SK-N-SH treated with all-trans-retinoic acid at 6 μM for 48 hours (cell line): ENCODE measurements at regions not wholly inside any gene's neighbourhood (a gene's known extent, or its start where the extent isn't known, plus 50 kb on each side); places are given as distances from the start of the nearest gene placed in this dataset.

Experiments
- ATAC-seq: fragments of 200-7000 bp; cut with Tn5 transposase; 3 replicates; pipeline ENCODE4 v1.9.1; 2020; ENCODE audit warnings: mild to moderate bottlenecking, moderate library complexity
- ARNTL ChIP-seq: fragments of 450-650 bp; formaldehyde crosslinking; IDR thresholded peaks from 2 replicates; pipeline ENCODE4 v1.5.0; 2020; ENCODE audit warnings: low read depth, mild to moderate bottlenecking, moderate library complexity, borderline replicate concordance
- BACH2 ChIP-seq: fragments of 250-450 bp; sonication (Bioruptor Pico); IDR thresholded peaks from 2 replicates; pipeline ENCODE4 v1.9.0; 2021; ENCODE audit warnings: mild to moderate bottlenecking, borderline replicate concordance
- CSDC2 ChIP-seq: fragments of 250-450 bp; sonication (Bioruptor Pico); IDR thresholded peaks from 2 replicates; pipeline ENCODE4 v1.5.0; 2020; ENCODE audit warnings: mild to moderate bottlenecking, moderate library complexity
- ESRRG ChIP-seq: fragments of 250-450 bp; sonication (Bioruptor Pico); IDR thresholded peaks from 2 replicates; pipeline ENCODE4 v1.6.1; 2021; ENCODE audit warnings: mild to moderate bottlenecking
- GLIS3 ChIP-seq: fragments of 250-450 bp; sonication (Bioruptor Pico); IDR thresholded peaks from 2 replicates; pipeline ENCODE4 v1.5.0; 2020; ENCODE audit warnings: mild to moderate bottlenecking, moderate library complexity
- ISL1 ChIP-seq: fragments of 250-450 bp; sonication (Bioruptor Pico); IDR thresholded peaks from 2 replicates; pipeline ENCODE4 v2.1.2; 2022; ENCODE audit warnings: mild to moderate bottlenecking, moderate library complexity
- PPARA ChIP-seq: fragments of 250-450 bp; sonication (Bioruptor Pico); IDR thresholded peaks from 2 replicates; pipeline ENCODE4 v1.5.0; 2020; ENCODE audit warnings: mild to moderate bottlenecking, borderline replicate concordance
- RARB ChIP-seq: fragments of 250-450 bp; sonication (Bioruptor Pico); IDR thresholded peaks from 2 replicates; pipeline ENCODE4 v1.8.0; 2021; ENCODE audit warnings: mild to moderate bottlenecking, moderate library complexity
- TCF4 ChIP-seq: fragments of 250-450 bp; sonication (Bioruptor Pico); IDR thresholded peaks from 2 replicates; pipeline ENCODE4 v1.8.0; 2021; ENCODE audit warnings: mild to moderate bottlenecking, moderate library complexity, borderline replicate concordance
- ZC3H10 ChIP-seq: fragments of 250-450 bp; sonication (Bioruptor Pico); IDR thresholded peaks from 2 replicates; pipeline ENCODE4 v1.5.1; 2021; ENCODE audit warnings: mild to moderate bottlenecking, moderate library complexity
- ZFP3 ChIP-seq: fragments of 250-450 bp; sonication (Bioruptor Pico); IDR thresholded peaks from 2 replicates; pipeline ENCODE4 v1.5.0; 2020; ENCODE audit warnings: mild to moderate bottlenecking, moderate library complexity
- ZFP30 ChIP-seq: fragments of 450-650 bp; formaldehyde crosslinking; IDR thresholded peaks from 2 replicates; pipeline ENCODE4 v1.5.0; 2022; ENCODE audit warnings: mild to moderate bottlenecking, moderate library complexity
- ZNF565 ChIP-seq: fragments of 450-650 bp; formaldehyde crosslinking; conservative IDR thresholded peaks from 2 replicates; pipeline ENCODE4 v1.5.0; 2020; ENCODE audit warnings: low read depth, mild to moderate bottlenecking, moderate library complexity
- ZNF8 ChIP-seq: fragments of 450-650 bp; formaldehyde crosslinking; IDR thresholded peaks from 2 replicates; pipeline ENCODE4 v1.5.0; 2020; ENCODE audit warnings: mild to moderate bottlenecking, moderate library complexity
- TF ChIP-seq, protein P1 (sequence below): fragments of 250-450 bp; sonication (Bioruptor Pico); IDR thresholded peaks from 2 replicates; pipeline ENCODE4 v1.5.0; 2020; ENCODE audit warnings: mild to moderate bottlenecking, moderate library complexity
- TF ChIP-seq, protein P2 (sequence below): fragments of 250-450 bp; sonication (Bioruptor Pico); IDR thresholded peaks from 2 replicates; pipeline ENCODE4 v1.5.1; 2020; ENCODE audit warnings: low read depth, mild to moderate bottlenecking, moderate library complexity
- TF ChIP-seq, protein P3 (sequence below): fragments of 250-450 bp; sonication (Bioruptor Pico); IDR thresholded peaks from 2 replicates; pipeline ENCODE4 v1.8.0; 2020; ENCODE audit warnings: mild to moderate bottlenecking, moderate library complexity, borderline replicate concordance
- TF ChIP-seq, protein P4 (sequence below): fragments of 250-450 bp; sonication (Bioruptor Pico); IDR thresholded peaks from 2 replicates; pipeline ENCODE4 v1.5.1; 2021; ENCODE audit warnings: mild to moderate bottlenecking, moderate library complexity

DNA sequence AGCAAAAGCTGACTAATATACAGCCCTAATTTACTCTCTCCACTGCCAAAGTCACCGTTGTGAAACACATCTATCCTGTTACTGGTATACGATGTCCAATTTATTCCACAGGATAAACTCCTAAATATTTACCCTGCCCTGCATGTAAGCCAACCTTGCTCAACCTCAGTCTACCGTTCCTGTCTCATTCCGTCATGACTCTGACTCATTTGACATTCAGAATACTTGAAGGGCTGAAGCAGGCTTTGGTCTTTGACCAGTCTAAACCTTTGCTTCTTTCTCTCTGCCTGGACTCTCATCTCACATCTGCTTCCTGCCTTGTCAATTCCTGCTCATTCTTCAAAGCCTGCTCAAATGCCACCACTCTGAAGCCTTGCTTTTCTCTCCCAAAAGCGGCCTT is 157.5 kb downstream of the SCP2D1 start (continued):
- no peak for TF ChIP-seq ARNTL (CRISPR knock-in tag)
- TF ChIP-seq ZNF565 (CRISPR knock-in tag): no peak
- TF ChIP-seq, protein P1, sequence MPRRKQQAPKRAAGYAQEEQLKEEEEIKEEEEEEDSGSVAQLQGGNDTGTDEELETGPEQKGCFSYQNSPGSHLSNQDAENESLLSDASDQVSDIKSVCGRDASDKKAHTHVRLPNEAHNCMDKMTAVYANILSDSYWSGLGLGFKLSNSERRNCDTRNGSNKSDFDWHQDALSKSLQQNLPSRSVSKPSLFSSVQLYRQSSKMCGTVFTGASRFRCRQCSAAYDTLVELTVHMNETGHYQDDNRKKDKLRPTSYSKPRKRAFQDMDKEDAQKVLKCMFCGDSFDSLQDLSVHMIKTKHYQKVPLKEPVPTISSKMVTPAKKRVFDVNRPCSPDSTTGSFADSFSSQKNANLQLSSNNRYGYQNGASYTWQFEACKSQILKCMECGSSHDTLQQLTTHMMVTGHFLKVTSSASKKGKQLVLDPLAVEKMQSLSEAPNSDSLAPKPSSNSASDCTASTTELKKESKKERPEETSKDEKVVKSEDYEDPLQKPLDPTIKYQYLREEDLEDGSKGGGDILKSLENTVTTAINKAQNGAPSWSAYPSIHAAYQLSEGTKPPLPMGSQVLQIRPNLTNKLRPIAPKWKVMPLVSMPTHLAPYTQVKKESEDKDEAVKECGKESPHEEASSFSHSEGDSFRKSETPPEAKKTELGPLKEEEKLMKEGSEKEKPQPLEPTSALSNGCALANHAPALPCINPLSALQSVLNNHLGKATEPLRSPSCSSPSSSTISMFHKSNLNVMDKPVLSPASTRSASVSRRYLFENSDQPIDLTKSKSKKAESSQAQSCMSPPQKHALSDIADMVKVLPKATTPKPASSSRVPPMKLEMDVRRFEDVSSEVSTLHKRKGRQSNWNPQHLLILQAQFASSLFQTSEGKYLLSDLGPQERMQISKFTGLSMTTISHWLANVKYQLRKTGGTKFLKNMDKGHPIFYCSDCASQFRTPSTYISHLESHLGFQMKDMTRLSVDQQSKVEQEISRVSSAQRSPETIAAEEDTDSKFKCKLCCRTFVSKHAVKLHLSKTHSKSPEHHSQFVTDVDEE: no peak
- no peak for TF ChIP-seq PPARA (CRISPR knock-in tag)

DNA sequence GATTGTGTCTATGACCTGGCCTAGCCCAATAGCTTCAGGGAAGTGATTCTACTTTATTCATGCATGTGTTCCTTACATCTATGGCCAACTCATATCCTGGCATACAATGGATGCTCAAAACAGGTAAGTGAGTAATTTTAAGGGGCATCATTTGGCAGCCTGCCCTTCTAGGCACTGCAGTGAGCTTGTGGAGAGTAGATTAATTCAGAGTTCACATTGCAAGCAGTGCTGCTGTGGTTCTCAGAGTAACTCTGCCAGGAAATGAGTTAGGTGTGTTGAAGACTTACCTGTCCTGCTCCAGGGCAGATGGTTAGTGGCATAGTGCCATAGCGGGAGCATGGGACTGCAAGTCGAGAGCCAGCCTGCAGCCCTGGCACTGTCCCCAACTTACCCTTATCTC is 158.0 kb downstream of the SCP2D1 start:
- TF ChIP-seq, protein P2, sequence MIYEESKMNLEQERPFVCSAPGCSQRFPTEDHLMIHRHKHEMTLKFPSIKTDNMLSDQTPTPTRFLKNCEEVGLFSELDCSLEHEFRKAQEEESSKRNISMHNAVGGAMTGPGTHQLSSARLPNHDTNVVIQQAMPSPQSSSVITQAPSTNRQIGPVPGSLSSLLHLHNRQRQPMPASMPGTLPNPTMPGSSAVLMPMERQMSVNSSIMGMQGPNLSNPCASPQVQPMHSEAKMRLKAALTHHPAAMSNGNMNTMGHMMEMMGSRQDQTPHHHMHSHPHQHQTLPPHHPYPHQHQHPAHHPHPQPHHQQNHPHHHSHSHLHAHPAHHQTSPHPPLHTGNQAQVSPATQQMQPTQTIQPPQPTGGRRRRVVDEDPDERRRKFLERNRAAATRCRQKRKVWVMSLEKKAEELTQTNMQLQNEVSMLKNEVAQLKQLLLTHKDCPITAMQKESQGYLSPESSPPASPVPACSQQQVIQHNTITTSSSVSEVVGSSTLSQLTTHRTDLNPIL (CRISPR knock-in tag): no peak
- TF ChIP-seq, protein P1: no peak
- no peak for TF ChIP-seq ZNF8 (CRISPR knock-in tag)
- no peak for TF ChIP-seq GLIS3 (CRISPR knock-in tag)
- no peak for TF ChIP-seq ISL1 (CRISPR knock-in tag)
- no peak for TF ChIP-seq ZFP3
- TF ChIP-seq RARB: no peak
- no peak for TF ChIP-seq ZC3H10 (CRISPR knock-in tag)
- no peak for TF ChIP-seq PPARA (CRISPR knock-in tag)
- no peak for TF ChIP-seq ESRRG (CRISPR knock-in tag)
- TF ChIP-seq CSDC2 (CRISPR knock-in tag): no peak
- no peak for TF ChIP-seq ARNTL (CRISPR knock-in tag)
- TF ChIP-seq, protein P3, sequence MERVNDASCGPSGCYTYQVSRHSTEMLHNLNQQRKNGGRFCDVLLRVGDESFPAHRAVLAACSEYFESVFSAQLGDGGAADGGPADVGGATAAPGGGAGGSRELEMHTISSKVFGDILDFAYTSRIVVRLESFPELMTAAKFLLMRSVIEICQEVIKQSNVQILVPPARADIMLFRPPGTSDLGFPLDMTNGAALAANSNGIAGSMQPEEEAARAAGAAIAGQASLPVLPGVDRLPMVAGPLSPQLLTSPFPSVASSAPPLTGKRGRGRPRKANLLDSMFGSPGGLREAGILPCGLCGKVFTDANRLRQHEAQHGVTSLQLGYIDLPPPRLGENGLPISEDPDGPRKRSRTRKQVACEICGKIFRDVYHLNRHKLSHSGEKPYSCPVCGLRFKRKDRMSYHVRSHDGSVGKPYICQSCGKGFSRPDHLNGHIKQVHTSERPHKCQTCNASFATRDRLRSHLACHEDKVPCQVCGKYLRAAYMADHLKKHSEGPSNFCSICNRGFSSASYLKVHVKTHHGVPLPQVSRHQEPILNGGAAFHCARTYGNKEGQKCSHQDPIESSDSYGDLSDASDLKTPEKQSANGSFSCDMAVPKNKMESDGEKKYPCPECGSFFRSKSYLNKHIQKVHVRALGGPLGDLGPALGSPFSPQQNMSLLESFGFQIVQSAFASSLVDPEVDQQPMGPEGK: no peak
- no peak for TF ChIP-seq ZFP30 (CRISPR knock-in tag)
- TF ChIP-seq, protein P4, sequence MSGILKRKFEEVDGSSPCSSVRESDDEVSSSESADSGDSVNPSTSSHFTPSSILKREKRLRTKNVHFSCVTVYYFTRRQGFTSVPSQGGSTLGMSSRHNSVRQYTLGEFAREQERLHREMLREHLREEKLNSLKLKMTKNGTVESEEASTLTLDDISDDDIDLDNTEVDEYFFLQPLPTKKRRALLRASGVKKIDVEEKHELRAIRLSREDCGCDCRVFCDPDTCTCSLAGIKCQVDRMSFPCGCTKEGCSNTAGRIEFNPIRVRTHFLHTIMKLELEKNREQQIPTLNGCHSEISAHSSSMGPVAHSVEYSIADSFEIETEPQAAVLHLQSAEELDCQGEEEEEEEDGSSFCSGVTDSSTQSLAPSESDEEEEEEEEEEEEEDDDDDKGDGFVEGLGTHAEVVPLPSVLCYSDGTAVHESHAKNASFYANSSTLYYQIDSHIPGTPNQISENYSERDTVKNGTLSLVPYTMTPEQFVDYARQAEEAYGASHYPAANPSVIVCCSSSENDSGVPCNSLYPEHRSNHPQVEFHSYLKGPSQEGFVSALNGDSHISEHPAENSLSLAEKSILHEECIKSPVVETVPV (CRISPR knock-in tag): no peak
- TF ChIP-seq TCF4 (CRISPR knock-in tag): no peak
- ATAC-seq: no peak

DNA sequence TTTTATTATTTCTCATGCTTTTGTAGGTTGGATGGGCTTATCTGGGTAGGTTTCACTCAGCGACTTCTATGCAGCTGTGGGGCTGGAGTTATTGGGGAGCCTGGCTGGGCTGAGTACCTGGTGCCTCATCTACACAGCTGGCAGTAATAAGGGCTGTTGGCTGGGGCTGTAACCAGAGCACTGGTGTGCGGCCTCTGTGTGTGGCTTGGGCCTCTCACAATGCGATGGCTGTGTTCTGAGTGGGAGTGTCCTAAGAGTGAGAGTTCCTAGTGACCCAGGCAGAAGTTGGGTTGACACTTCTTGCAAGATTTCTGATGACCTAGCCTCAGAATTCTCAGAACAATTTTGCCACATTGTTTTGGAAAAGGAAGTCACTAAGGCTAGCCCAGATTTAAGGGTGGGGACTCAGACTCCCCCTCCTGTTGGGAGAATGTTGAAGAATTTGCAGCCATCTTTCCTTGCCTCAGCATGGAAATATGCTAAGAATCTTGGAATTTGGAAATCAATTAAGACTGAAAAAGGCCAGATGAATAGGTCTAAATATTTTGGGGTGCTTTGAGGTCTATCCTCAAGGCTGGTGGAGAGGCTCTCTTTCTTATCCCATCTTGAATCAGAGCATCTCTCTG is 158.8 kb downstream of the SCP2D1 start:
- no peak for TF ChIP-seq ZNF565 (CRISPR knock-in tag)
- TF ChIP-seq, protein P4 (CRISPR knock-in tag): no peak
- no peak for TF ChIP-seq BACH2
- TF ChIP-seq, protein P1: no peak
- ATAC-seq: no peak
